ENCODE measurements at regions not wholly inside any gene's neighbourhood (a gene's known extent, or its start where the extent isn't known, plus 50 kb on each side); places are given as distances from the start of the nearest gene placed in this dataset.

DNA sequence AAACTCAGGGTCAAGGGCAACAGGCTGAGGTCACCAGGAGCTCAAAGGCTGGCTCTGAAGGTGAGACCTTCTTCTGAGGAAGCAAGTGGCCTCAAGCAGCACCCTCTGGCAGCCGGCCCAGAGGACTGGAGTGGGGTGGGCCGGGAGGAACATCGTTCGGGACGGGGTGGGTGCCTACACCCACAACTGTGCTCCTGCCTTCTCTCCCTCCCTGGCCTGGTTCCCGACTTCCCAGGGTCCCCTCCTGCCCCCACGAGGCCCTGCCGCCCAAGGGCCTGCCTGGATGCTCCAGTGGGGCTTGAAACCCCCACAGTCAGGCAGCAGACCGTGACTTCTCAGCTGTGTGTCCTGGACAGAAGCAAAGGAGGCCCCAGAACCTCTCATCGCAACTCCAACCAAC lies 195.7 kb downstream of the IGLL1 start:
- TF ChIP-seq, protein P1, sequence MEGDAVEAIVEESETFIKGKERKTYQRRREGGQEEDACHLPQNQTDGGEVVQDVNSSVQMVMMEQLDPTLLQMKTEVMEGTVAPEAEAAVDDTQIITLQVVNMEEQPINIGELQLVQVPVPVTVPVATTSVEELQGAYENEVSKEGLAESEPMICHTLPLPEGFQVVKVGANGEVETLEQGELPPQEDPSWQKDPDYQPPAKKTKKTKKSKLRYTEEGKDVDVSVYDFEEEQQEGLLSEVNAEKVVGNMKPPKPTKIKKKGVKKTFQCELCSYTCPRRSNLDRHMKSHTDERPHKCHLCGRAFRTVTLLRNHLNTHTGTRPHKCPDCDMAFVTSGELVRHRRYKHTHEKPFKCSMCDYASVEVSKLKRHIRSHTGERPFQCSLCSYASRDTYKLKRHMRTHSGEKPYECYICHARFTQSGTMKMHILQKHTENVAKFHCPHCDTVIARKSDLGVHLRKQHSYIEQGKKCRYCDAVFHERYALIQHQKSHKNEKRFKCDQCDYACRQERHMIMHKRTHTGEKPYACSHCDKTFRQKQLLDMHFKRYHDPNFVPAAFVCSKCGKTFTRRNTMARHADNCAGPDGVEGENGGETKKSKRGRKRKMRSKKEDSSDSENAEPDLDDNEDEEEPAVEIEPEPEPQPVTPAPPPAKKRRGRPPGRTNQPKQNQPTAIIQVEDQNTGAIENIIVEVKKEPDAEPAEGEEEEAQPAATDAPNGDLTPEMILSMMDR (IDR thresholded peaks at IDR 0.05): no peak
- intact Hi-C loops (cut with DNase I): loop anchor here in 1 of 2 donors (10.0 kb wide), 1 partner anchor 210 kb away; no protein-coding TSS in a partner anchor
- DNase-seq (peak in 2 of 4 donors; percentile 33), ATAC-seq (no peak)
- Histone ChIP-seq H3K36me3 (no peaks in the 10 kb centered on the region), H3K9me3 (no peaks in the 10 kb centered on the region), H3K27ac (no peak overlapping the region), H3K4me1 (peaks cover 0 to 4% of the 10 kb centered on the region in 2 donors), H3K4me3 (no peak overlapping the region), H3K27me3 (no peaks in the 10 kb centered on the region)

DNA sequence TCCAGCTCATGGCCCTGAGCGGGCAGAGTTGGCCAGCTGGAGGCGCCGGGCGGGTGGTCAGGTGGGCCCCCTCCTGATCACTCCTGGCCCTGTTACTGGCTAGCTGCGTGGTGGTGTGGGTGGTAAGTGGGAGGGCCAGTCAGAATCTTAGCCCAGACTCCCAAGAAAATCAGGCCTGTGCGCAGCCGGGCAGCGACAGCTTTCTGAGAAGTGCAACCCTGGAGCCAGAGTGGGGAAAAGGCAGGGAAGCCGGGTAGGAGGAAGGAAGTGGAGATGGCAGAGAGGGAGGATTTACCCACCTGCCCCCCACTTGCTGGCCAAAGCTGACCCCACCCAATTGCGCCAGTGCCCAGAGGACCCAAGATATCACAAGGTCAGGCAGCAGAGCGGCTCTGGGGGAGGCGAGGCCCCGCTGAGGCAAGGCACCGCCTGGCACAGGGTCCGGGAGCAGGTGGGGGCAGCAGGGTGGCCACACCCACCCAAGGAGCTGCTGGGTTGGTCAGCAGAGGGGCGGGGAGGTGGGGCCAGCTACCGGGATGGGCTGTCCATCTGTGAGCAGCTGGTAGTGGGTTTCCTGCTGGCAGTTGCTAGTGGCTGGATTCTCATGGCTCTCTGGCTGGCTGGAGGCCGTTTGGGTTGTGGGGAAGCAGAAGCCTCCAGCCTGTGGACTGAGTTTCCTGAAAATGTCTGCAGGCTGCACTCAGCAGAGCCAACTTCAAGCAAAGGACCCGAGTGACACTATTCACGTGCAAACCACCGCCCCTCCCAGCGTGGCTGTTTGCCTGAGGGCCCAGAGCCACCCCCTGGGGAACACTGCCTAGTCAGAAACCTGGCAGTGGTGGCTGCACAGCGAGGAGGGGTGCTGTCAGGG lies 196.4 kb downstream of the IGLL1 start:
- Histone ChIP-seq H3K27me3 (no peaks in the 10 kb centered on the region), H3K4me1 (peaks cover 0 to 4% of the 10 kb centered on the region in 2 donors), H3K36me3 (no peaks in the 10 kb centered on the region), H3K27ac (no peak overlapping the region), H3K9me3 (no peaks in the 10 kb centered on the region), H3K4me3 (no peak overlapping the region)
- TF ChIP-seq, protein P1 (IDR thresholded peaks at IDR 0.05): no peak
- DNase-seq (peak in 3 of 4 donors; percentile 33 to 69 (median 46)), ATAC-seq (no peak)
- intact Hi-C loops (cut with DNase I): loop anchor here in 1 of 2 donors (10.0 kb wide), 1 partner anchor 209 kb away; no protein-coding TSS in a partner anchor

DNA sequence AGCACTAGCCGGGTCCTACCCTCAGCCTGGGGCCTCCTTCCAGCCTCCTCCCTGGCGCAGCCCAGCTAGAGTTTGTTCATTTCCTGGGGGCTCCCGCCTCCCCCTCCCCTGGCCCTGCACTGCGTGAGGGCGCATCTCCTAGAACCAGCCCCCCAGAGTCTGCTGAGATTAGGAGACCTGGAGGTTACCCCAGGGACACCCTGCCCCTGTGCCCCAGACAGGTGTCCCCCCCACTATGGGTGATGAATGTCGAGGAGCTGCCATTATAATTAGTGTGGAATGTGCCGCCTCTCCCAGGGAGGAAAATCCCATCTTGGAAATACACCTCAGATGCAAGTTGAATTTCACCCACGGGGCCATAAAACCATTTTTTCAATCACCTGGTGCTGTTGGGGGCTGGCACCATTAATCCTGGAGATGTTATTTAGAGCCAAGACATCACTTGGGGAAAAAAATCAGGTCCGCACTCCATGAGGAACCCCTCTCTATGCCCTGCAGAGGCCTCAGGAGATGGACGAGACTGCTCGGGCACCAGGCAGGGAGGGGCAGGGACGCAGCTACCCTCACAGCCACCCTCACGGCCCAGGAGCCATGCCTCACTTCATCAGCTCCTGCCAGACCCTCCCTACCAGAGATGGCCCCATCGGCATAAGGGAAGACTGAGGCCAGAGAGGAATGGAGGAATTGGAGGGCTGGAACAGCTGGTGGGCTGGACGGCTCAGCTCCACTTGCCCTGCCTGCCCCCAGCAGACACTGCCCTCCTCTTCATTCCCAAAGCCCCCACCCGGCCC lies 197.5 kb downstream of the IGLL1 start:
- peaks cover 0 to 4% of the 10 kb centered on the region in 2 donors for H3K4me1 ChIP-seq
- no peak for ATAC-seq
- no peak overlapping the region for H3K4me3 ChIP-seq
- DNase-seq: no peak
- TF ChIP-seq, protein P1 (IDR thresholded peaks at IDR 0.05): no peak
- no peaks in the 10 kb centered on the region for H3K27me3 ChIP-seq
- H3K27ac ChIP-seq: no peak overlapping the region
- intact Hi-C loops (cut with DNase I): loop anchor here in 1 of 2 donors (10.0 kb wide), 1 partner anchor 208 kb away; no protein-coding TSS in a partner anchor
- no peaks in the 10 kb centered on the region for H3K9me3 ChIP-seq
- H3K36me3 ChIP-seq: no peaks in the 10 kb centered on the region

DNA sequence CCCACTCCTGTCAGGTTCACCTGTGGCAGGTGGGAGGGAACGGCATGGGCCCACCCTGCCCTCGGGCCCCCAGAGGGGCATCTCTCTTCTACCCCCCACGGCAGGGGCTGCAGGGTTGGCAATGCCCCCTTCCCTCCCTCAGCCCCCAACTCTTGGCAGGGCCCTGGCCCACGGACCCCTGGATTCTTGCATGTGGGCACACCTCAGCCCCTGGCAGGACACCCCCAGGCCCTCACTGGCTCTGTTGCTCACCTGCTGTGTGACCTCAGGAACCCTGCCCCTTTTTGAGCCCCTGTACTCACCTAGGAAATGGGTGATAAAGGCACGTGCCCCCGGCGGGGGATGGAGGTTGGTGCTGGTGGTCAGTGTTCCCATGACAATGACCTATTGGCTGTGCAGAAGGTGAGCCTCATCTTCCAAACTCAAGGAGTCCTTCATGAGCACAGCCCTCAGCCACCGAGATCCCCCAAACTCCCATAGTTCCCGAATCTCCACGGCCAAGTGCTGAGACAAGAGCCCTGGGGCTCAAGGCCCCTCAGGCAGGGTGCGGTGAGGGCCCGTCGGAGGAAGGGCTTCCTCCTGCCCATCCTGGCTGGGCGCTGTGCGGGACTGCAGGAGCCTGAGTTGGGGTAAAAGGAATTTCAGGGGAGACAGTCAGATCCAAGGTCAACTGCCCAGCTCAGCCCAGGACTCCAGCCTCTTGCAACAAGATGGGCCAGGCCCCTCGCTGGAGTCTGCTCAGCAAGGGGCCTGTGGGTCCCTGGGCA lies 198.2 kb downstream of the IGLL1 start:
- ATAC-seq (no peak), DNase-seq (peak in 1 of 4 donors; percentile 16)
- Histone ChIP-seq H3K4me1 (peaks cover 0 to 4% of the 10 kb centered on the region in 2 donors), H3K4me3 (no peak overlapping the region), H3K36me3 (no peaks in the 10 kb centered on the region), H3K27ac (no peak overlapping the region), H3K27me3 (no peaks in the 10 kb centered on the region), H3K9me3 (no peaks in the 10 kb centered on the region)
- TF ChIP-seq, protein P1 (IDR thresholded peaks at IDR 0.05): no peak
- intact Hi-C loops (cut with DNase I): loop anchor here in 1 of 2 donors (10.0 kb wide), 1 partner anchor 207 kb away; no protein-coding TSS in a partner anchor
